Common myeloid progenitor, CD34-positive (primary cell): ENCODE measurements at regions not wholly inside any gene's neighbourhood (a gene's known extent, or its start where the extent isn't known, plus 50 kb on each side); places are given as distances from the start of the nearest gene placed in this dataset.
A peak's percentile ranks its signal among the peaks of the same experiment; 100 is the strongest.

Experiments used
- CTCF ChIA-PET: fragments of 350-600 bp; sonication (Branson Sonifier 250); formaldehyde crosslinking; loops from one replicate; lab custom pipeline; 2021; ENCODE audit warnings: antibody characterized with exemption; lab: Charles Lee
- POLR2A ChIA-PET: fragments of 350-600 bp; sonication (Branson Sonifier 250); formaldehyde crosslinking; loops from one replicate; lab custom pipeline; 2021; ENCODE audit warnings: antibody characterized with exemption; lab: Charles Lee
- DNase-seq, 3 donors: peaks; one replicate each; pipeline versions ENCODE4 v3.0.0 to v3.0.0-alpha.2; 2013
- H3K27ac ChIP-seq, 2 experiments: 1 replicate in 1 of 2; 2 replicates in 1 of 2; pipeline ENCODE4 v1.7.0; 2013; ENCODE audit warnings: inconsistent platforms in 2 of 2, low read length in 2 of 2, mild to moderate bottlenecking in 2 of 2, low read depth in 1 of 2, moderate library complexity in 1 of 2; ENCODE audit not compliant: severe bottlenecking in 2 of 2, insufficient read depth in 1 of 2, poor library complexity in 1 of 2
- H3K27me3 ChIP-seq, 5 experiments: replicated peaks in 2 of 5; 1 replicate in 3 of 5; 2 replicates in 2 of 5; pipeline versions ENCODE4 v1.6.1 to v1.7.0; 2013; ENCODE audit warnings: low read length in 4 of 5, mild to moderate bottlenecking in 2 of 5, moderate library complexity in 2 of 5, inconsistent platforms in 1 of 5; ENCODE audit not compliant: insufficient read depth in 5 of 5, control insufficient read depth in 4 of 5
- H3K36me3 ChIP-seq, 4 experiments: 1 replicate in 2 of 4; 2 replicates in 2 of 4; pipeline versions ENCODE4 v1.6.1 to v1.7.0; 2013; ENCODE audit warnings: low read length in 3 of 4, control low read depth in 1 of 4, mild to moderate bottlenecking in 1 of 4; ENCODE audit not compliant: control insufficient read depth in 4 of 4, insufficient read depth in 4 of 4
- H3K4me1 ChIP-seq, 4 experiments: 1 replicate in 3 of 4; 2 replicates in 1 of 4; pipeline versions ENCODE4 v1.6.1 to v1.7.1; 2013; ENCODE audit warnings: low read length in 3 of 4, mild to moderate bottlenecking in 3 of 4, control low read depth in 1 of 4, inconsistent platforms in 1 of 4, moderate library complexity in 1 of 4; ENCODE audit not compliant: control insufficient read depth in 4 of 4, insufficient read depth in 4 of 4; ENCODE audit errors: control extremely low read depth in 1 of 4
- H3K4me3 ChIP-seq, 7 experiments: 1 replicate in 4 of 7; 2 replicates in 3 of 7; pipeline versions ENCODE4 v1.5.1 to v1.7.0; 2013; ENCODE audit warnings: mild to moderate bottlenecking in 7 of 7, low read length in 6 of 7, moderate library complexity in 6 of 7, inconsistent platforms in 2 of 7, low read depth in 2 of 7, control low read depth in 1 of 7; ENCODE audit not compliant: insufficient read depth in 4 of 7, control insufficient read depth in 1 of 7; ENCODE audit errors: extremely low read depth in 1 of 7
- H3K9me3 ChIP-seq, 5 experiments: 1 replicate in 4 of 5; 2 replicates in 1 of 5; pipeline versions ENCODE4 v1.6.1 to v1.7.1; 2013; ENCODE audit warnings: low read length in 4 of 5, mild to moderate bottlenecking in 2 of 5, inconsistent platforms in 1 of 5, low read depth in 1 of 5, moderate library complexity in 1 of 5; ENCODE audit not compliant: control insufficient read depth in 4 of 5, insufficient read depth in 2 of 5; ENCODE audit errors: control extremely low read depth in 1 of 5
- WGBS: methylation state at CpG from one replicate; pipeline ENCODE4 v1.1.5; 2013; ENCODE audit not compliant: insufficient coverage; 5-methylcytosine and 5-hydroxymethylcytosine counted together

GRCh38 chr12:93136253-93137055 lies 207.4 kb upstream of the EEA1 start:
- 95% methylated on average over 5 of the region's 6 CpGs for WGBS
- no peak overlapping the region for H3K27ac ChIP-seq
- no peak for DNase-seq
- H3K4me3 ChIP-seq = no peak overlapping the region
- no peaks in the 10 kb centered on the region for H3K36me3 ChIP-seq
- peaks cover 0 to 7% (median 0%) of the 10 kb centered on the region in 5 experiments for H3K9me3 ChIP-seq
- ChIA-PET CTCF (interaction anchor here (1.1 kb wide), 1 partner anchor 110 kb away, joined by 3 read pairs; no protein-coding TSS in a partner anchor), POLR2A (no interaction called here)
- H3K4me1 ChIP-seq = peaks cover 9 to 49% (median 19%) of the 10 kb centered on the region in 4 experiments
- no peaks in the 10 kb centered on the region for H3K27me3 ChIP-seq

- DNase-seq = no peak
- no peak overlapping the region for H3K4me3 ChIP-seq
- CTCF ChIA-PET = interaction anchor here (1.1 to 2.0 kb wide), 2 partner anchors 40 to 111 kb away, joined by 3 to 8 read pairs; no protein-coding TSS in a partner anchor
- POLR2A ChIA-PET = no interaction called here
- peaks cover 9 to 49% (median 19%) of the 10 kb centered on the region in 4 experiments for H3K4me1 ChIP-seq
- H3K9me3 ChIP-seq = peaks cover 0 to 10% (median 0%) of the 10 kb centered on the region in 5 experiments
- no peaks in the 10 kb centered on the region for H3K27me3 ChIP-seq
- 100% methylated on average over 3 of the region's 6 CpGs for WGBS
- no peaks in the 10 kb centered on the region for H3K36me3 ChIP-seq
- H3K27ac ChIP-seq = no peak overlapping the region
Observed at GRCh38 chr12:93137656-93138612, 208.8 kb upstream of the EEA1 start.

GRCh38 chr12:93139028-93139665 lies 210.1 kb upstream of the EEA1 start:
- peak in 2 of 3 donors; percentile 23 to 44 for DNase-seq
- WGBS = 83% methylated on average over 1 of the region's 1 CpG
- POLR2A ChIA-PET = no interaction called here

GRCh38 chr12:93140325-93140724 lies 211.2 kb upstream of the EEA1 start:
- no CpG with 5 or more reads among the region's 1 CpG for WGBS
- no peak overlapping the region for H3K27ac ChIP-seq
- peaks cover under 1 to 35% (median 11%) of the 10 kb centered on the region in 4 experiments for H3K4me1 ChIP-seq
- H3K4me3 ChIP-seq = no peak overlapping the region
- H3K9me3 ChIP-seq = peaks cover 0 to 10% (median 0%) of the 10 kb centered on the region in 5 experiments
- ChIA-PET CTCF (interaction anchor here (1.3 kb wide), 1 partner anchor 8 kb away, joined by 4 read pairs; no protein-coding TSS in a partner anchor), POLR2A (no interaction called here)
- no peak for DNase-seq
- H3K36me3 ChIP-seq = no peaks in the 10 kb centered on the region
- H3K27me3 ChIP-seq = no peaks in the 10 kb centered on the region

More at GRCh38 chr12:93139028-93139665, 210.1 kb upstream of the EEA1 start:
- no peak overlapping the region for H3K4me3 ChIP-seq
- CTCF ChIA-PET = interaction anchor here (0.6 to 2.0 kb wide), 3 partner anchors 10 to 312 kb away, joined by 3 to 8 read pairs (median 4); no protein-coding TSS in a partner anchor
- H3K27me3 ChIP-seq = no peaks in the 10 kb centered on the region
- H3K4me1 ChIP-seq = peaks cover 9 to 46% (median 19%) of the 10 kb centered on the region in 4 experiments
- no peaks in the 10 kb centered on the region for H3K36me3 ChIP-seq
- H3K9me3 ChIP-seq = peaks cover 0 to 10% (median 0%) of the 10 kb centered on the region in 5 experiments
- H3K27ac ChIP-seq = no peak overlapping the region

- no peak for DNase-seq
- H3K27me3 ChIP-seq = no peaks in the 10 kb centered on the region
- H3K36me3 ChIP-seq = no peaks in the 10 kb centered on the region
- peaks cover 0 to 10% (median 0%) of the 10 kb centered on the region in 5 experiments for H3K9me3 ChIP-seq
- ChIA-PET POLR2A (no interaction called here), CTCF (no interaction called here)
- H3K4me1 ChIP-seq = peaks cover 0 to 30% (median 6%) of the 10 kb centered on the region in 4 experiments
- H3K4me3 ChIP-seq = no peak overlapping the region
- whole genome bisulfite sequencing = 96% methylated on average over 5 of the region's 6 CpGs
- H3K27ac ChIP-seq = no peak overlapping the region
Observed at GRCh38 chr12:93140801-93141200, 211.7 kb upstream of the EEA1 start.

GRCh38 chr12:93142881-93143280 lies 213.8 kb upstream of the EEA1 start:
- ChIA-PET POLR2A (no interaction called here), CTCF (no interaction called here)
- Histone ChIP-seq H3K27me3 (no peaks in the 10 kb centered on the region), H3K27ac (no peak overlapping the region), H3K4me1 (peaks cover 0 to 24% (median 6%) of the 10 kb centered on the region in 4 experiments), H3K4me3 (no peak overlapping the region), H3K36me3 (no peaks in the 10 kb centered on the region), H3K9me3 (peaks cover 0 to 10% (median 0%) of the 10 kb centered on the region in 5 experiments)
- no peak for DNase-seq
- 100% methylated on average over 1 of the region's 3 CpGs for WGBS
